Activated naive CD8-positive, alpha-beta T cell treated with anti-CD3 and anti-CD28 coated beads, Interleukin-2, amount 50 U/mL, for 24 hours (primary cell): ENCODE measurements at regions not wholly inside any gene's neighbourhood (a gene's known extent, or its start where the extent isn't known, plus 50 kb on each side); places are given as distances from the start of the nearest gene placed in this dataset.

Experiments used
- ATAC-seq: fragments of 150-1000 bp; cut with Tn5 transposase; one replicate; pipeline ENCODE4 v1.10.0; 2021
- DNase-seq: peaks from one replicate; pipeline ENCODE4 v3.0.0; 2021
- H3K27ac Mint-ChIP-seq: one replicate; pipeline ENCODE4 v1.8.0; 2021; ENCODE audit warnings: mild to moderate bottlenecking, mixed read lengths
- H3K27me3 Mint-ChIP-seq: one replicate; pipeline ENCODE4 v1.8.0; 2021; ENCODE audit warnings: mixed read lengths
- H3K36me3 Mint-ChIP-seq: one replicate; pipeline ENCODE4 v1.8.0; 2021; ENCODE audit warnings: low read depth, mixed read lengths
- H3K4me1 Mint-ChIP-seq: one replicate; pipeline ENCODE4 v1.8.0; 2021; ENCODE audit warnings: mixed read lengths
- H3K4me3 Mint-ChIP-seq: one replicate; pipeline ENCODE4 v1.8.0; 2021; ENCODE audit warnings: mild to moderate bottlenecking, moderate library complexity, mixed read lengths
- H3K9me3 Mint-ChIP-seq: one replicate; pipeline ENCODE4 v1.8.0; 2021; ENCODE audit warnings: mixed read lengths

- Mint-ChIP-seq H3K36me3 (no peaks in the 10 kb centered on the region), H3K4me3 (no peak overlapping the region), H3K4me1 (no peaks in the 10 kb centered on the region), H3K9me3 (peaks cover 3% of the 10 kb centered on the region), H3K27me3 (no peaks in the 10 kb centered on the region), H3K27ac (no peak overlapping the region)
- DNase-seq (no peak), ATAC-seq (no peak)
These were observed 332.0 kb downstream of the GRXCR1 start for GRCh38 chr4:43224559-43224958.

- H3K4me3 Mint-ChIP-seq = no peak overlapping the region
- ATAC-seq (no peak), DNase-seq (no peak)
- H3K27ac Mint-ChIP-seq = no peak overlapping the region
- no peaks in the 10 kb centered on the region for H3K27me3 Mint-ChIP-seq
- no peaks in the 10 kb centered on the region for H3K4me1 Mint-ChIP-seq
- H3K36me3 Mint-ChIP-seq = no peaks in the 10 kb centered on the region
- H3K9me3 Mint-ChIP-seq = no peaks in the 10 kb centered on the region
These were observed 340.8 kb downstream of the GRXCR1 start for GRCh38 chr4:43233321-43233720.

GRCh38 chr4:43234626-43235415, 342.3 kb downstream of the GRXCR1 start:
- H3K27me3 Mint-ChIP-seq = no peaks in the 10 kb centered on the region
- ATAC-seq = no peak
- no peak overlapping the region for H3K4me3 Mint-ChIP-seq
- no peak overlapping the region for H3K27ac Mint-ChIP-seq
- no peaks in the 10 kb centered on the region for H3K36me3 Mint-ChIP-seq
- DNase-seq = no peak
- no peaks in the 10 kb centered on the region for H3K4me1 Mint-ChIP-seq
- no peaks in the 10 kb centered on the region for H3K9me3 Mint-ChIP-seq

GRCh38 chr4:43238008-43238407, 345.5 kb downstream of the GRXCR1 start:
- Mint-ChIP-seq H3K4me3 (no peak overlapping the region), H3K4me1 (no peaks in the 10 kb centered on the region), H3K36me3 (no peaks in the 10 kb centered on the region), H3K9me3 (peaks cover 6% of the 10 kb centered on the region), H3K27ac (no peak overlapping the region), H3K27me3 (no peaks in the 10 kb centered on the region)
- no peak for DNase-seq
- ATAC-seq = no peak

- H3K9me3 Mint-ChIP-seq = peaks cover 7% of the 10 kb centered on the region
- H3K27me3 Mint-ChIP-seq = no peaks in the 10 kb centered on the region
- H3K36me3 Mint-ChIP-seq = no peaks in the 10 kb centered on the region
- ATAC-seq (no peak), DNase-seq (no peak)
- no peak overlapping the region for H3K4me3 Mint-ChIP-seq
- no peak overlapping the region for H3K27ac Mint-ChIP-seq
- no peaks in the 10 kb centered on the region for H3K4me1 Mint-ChIP-seq
These were observed 346.1 kb downstream of the GRXCR1 start for GRCh38 chr4:43238585-43238984.

- Mint-ChIP-seq H3K4me3 (no peak overlapping the region), H3K9me3 (peaks cover 9% of the 10 kb centered on the region), H3K36me3 (no peaks in the 10 kb centered on the region), H3K27me3 (no peaks in the 10 kb centered on the region), H3K27ac (no peak overlapping the region), H3K4me1 (no peaks in the 10 kb centered on the region)
- ATAC-seq (no peak), DNase-seq (no peak)
These were observed 348.6 kb downstream of the GRXCR1 start for GRCh38 chr4:43241104-43241503.

GRCh38 chr4:43242606-43243005, 350.1 kb downstream of the GRXCR1 start:
- Mint-ChIP-seq H3K9me3 (peaks cover 14% of the 10 kb centered on the region), H3K4me3 (no peak overlapping the region), H3K4me1 (no peaks in the 10 kb centered on the region), H3K27ac (no peak overlapping the region), H3K27me3 (no peaks in the 10 kb centered on the region), H3K36me3 (no peaks in the 10 kb centered on the region)
- DNase-seq (no peak), ATAC-seq (no peak)

- H3K27ac Mint-ChIP-seq = no peak overlapping the region
- H3K27me3 Mint-ChIP-seq = no peaks in the 10 kb centered on the region
- H3K4me1 Mint-ChIP-seq = no peaks in the 10 kb centered on the region
- ATAC-seq (no peak), DNase-seq (no peak)
- H3K9me3 Mint-ChIP-seq = peaks cover 14% of the 10 kb centered on the region
- no peak overlapping the region for H3K4me3 Mint-ChIP-seq
- no peaks in the 10 kb centered on the region for H3K36me3 Mint-ChIP-seq
These were observed 351.1 kb downstream of the GRXCR1 start for GRCh38 chr4:43243433-43244116.

GRCh38 chr4:43244688-43245382, 352.3 kb downstream of the GRXCR1 start:
- Mint-ChIP-seq H3K27me3 (no peaks in the 10 kb centered on the region), H3K4me3 (no peak overlapping the region), H3K9me3 (peaks cover 14% of the 10 kb centered on the region), H3K36me3 (no peaks in the 10 kb centered on the region), H3K27ac (no peak overlapping the region), H3K4me1 (no peaks in the 10 kb centered on the region)
- no peak for DNase-seq
- no peak for ATAC-seq

- H3K4me3 Mint-ChIP-seq = no peak overlapping the region
- no peaks in the 10 kb centered on the region for H3K27me3 Mint-ChIP-seq
- ATAC-seq (no peak), DNase-seq (no peak)
- no peaks in the 10 kb centered on the region for H3K36me3 Mint-ChIP-seq
- H3K27ac Mint-ChIP-seq = no peak overlapping the region
- H3K4me1 Mint-ChIP-seq = no peaks in the 10 kb centered on the region
- peaks cover 5% of the 10 kb centered on the region for H3K9me3 Mint-ChIP-seq
These were observed 359.3 kb downstream of the GRXCR1 start for GRCh38 chr4:43251841-43252240.

- ATAC-seq (no peak), DNase-seq (no peak)
- Mint-ChIP-seq H3K36me3 (no peaks in the 10 kb centered on the region), H3K4me1 (no peaks in the 10 kb centered on the region), H3K27ac (no peak overlapping the region), H3K27me3 (no peaks in the 10 kb centered on the region), H3K9me3 (peaks cover 7% of the 10 kb centered on the region), H3K4me3 (no peak overlapping the region)
These were observed 361.0 kb downstream of the GRXCR1 start for GRCh38 chr4:43253541-43253940.

GRCh38 chr4:43264730-43265129, 372.2 kb downstream of the GRXCR1 start:
- Mint-ChIP-seq H3K9me3 (peaks cover 31% of the 10 kb centered on the region), H3K4me1 (no peaks in the 10 kb centered on the region), H3K27me3 (no peaks in the 10 kb centered on the region), H3K36me3 (no peaks in the 10 kb centered on the region), H3K27ac (no peak overlapping the region), H3K4me3 (no peak overlapping the region)
- no peak for DNase-seq
- ATAC-seq = no peak

- peaks cover 14% of the 10 kb centered on the region for H3K9me3 Mint-ChIP-seq
- DNase-seq (no peak), ATAC-seq (no peak)
- no peaks in the 10 kb centered on the region for H3K36me3 Mint-ChIP-seq
- no peak overlapping the region for H3K4me3 Mint-ChIP-seq
- no peaks in the 10 kb centered on the region for H3K4me1 Mint-ChIP-seq
- H3K27ac Mint-ChIP-seq = no peak overlapping the region
- H3K27me3 Mint-ChIP-seq = no peaks in the 10 kb centered on the region
These were observed 379.4 kb downstream of the GRXCR1 start for GRCh38 chr4:43271946-43272345.

- ATAC-seq (no peak), DNase-seq (no peak)
- Mint-ChIP-seq H3K4me1 (no peaks in the 10 kb centered on the region), H3K27ac (no peak overlapping the region), H3K9me3 (peaks cover 4% of the 10 kb centered on the region), H3K36me3 (no peaks in the 10 kb centered on the region), H3K4me3 (no peak overlapping the region), H3K27me3 (no peaks in the 10 kb centered on the region)
These were observed 381.9 kb downstream of the GRXCR1 start for GRCh38 chr4:43274376-43274775.

- no peaks in the 10 kb centered on the region for H3K4me1 Mint-ChIP-seq
- no peak overlapping the region for H3K27ac Mint-ChIP-seq
- no peak overlapping the region for H3K4me3 Mint-ChIP-seq
- DNase-seq = no peak
- ATAC-seq = no peak
- H3K9me3 Mint-ChIP-seq = peaks cover 4% of the 10 kb centered on the region
- H3K27me3 Mint-ChIP-seq = no peaks in the 10 kb centered on the region
- no peaks in the 10 kb centered on the region for H3K36me3 Mint-ChIP-seq
These were observed 383.3 kb downstream of the GRXCR1 start for GRCh38 chr4:43275779-43276178.
